ENCODE measurements at regions not wholly inside any gene's neighbourhood (a gene's known extent, or its start where the extent isn't known, plus 50 kb on each side); places are given as distances from the start of the nearest gene placed in this dataset.
A peak's percentile ranks its signal among the peaks of the same experiment; 100 is the strongest.

DNA sequence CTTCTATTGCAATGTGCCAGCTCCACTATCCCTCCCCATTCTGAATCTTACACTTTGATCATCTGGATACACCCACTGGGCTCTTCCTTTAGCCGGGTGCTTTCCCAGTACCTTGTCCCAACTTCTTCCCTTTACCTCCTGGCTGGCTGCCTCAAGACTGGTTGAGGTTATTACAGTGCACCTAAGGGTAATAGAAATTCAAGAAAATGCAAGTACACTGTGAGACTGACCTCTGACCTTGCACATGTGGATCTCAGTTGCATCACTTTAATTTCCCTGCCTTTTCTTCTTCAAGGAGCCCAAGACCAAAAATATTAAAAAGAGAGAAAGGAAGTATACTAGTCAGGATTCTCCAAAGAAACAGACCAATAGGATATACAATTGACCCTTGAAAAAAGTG lies 53.9 kb upstream of the NOCT start:
- TF ChIP-seq POLR2A (IDR thresholded peaks at IDR 0.05) (no peak), CTCF (IDR thresholded peaks at IDR 0.05) (no peak), EP300 (IDR thresholded peaks at IDR 0.05) (peak in 1 of 2 donors; percentile 36)
